ENCODE measurements at regions not wholly inside any gene's neighbourhood (a gene's known extent, or its start where the extent isn't known, plus 50 kb on each side); places are given as distances from the start of the nearest gene placed in this dataset.
"Not testable (repeated sequence)": the region's sequence is repeated elsewhere in the genome, so short reads cannot be mapped to it uniquely, and the experiment has no call there.

GRCh38 chr1:67482733-67483482 lies 52.7 kb upstream of the SERBP1 start:
- Histone ChIP-seq H3K4me3 (no peak overlapping the region), H3K9me3 (no peaks in the 10 kb centered on the region), H3K36me3 (no peaks in the 10 kb centered on the region), H3K27me3 (no peaks in the 10 kb centered on the region)
- no peak for DNase-seq

- no peak for DNase-seq
- no peaks in the 10 kb centered on the region for H3K27me3 ChIP-seq
- no peaks in the 10 kb centered on the region for H3K9me3 ChIP-seq
- H3K36me3 ChIP-seq: no peaks in the 10 kb centered on the region
- no peak overlapping the region for H3K4me3 ChIP-seq
Measured at GRCh38 chr1:67484492-67484891, 54.3 kb upstream of the SERBP1 start.

GRCh38 chr1:67485046-67485811 lies 55.0 kb upstream of the SERBP1 start:
- no peaks in the 10 kb centered on the region for H3K36me3 ChIP-seq
- no peak for DNase-seq
- no peaks in the 10 kb centered on the region for H3K27me3 ChIP-seq
- H3K9me3 ChIP-seq: no peaks in the 10 kb centered on the region
- H3K4me3 ChIP-seq: no peak overlapping the region

- Histone ChIP-seq H3K9me3 (no peaks in the 10 kb centered on the region), H3K36me3 (no peaks in the 10 kb centered on the region), H3K27me3 (no peaks in the 10 kb centered on the region), H3K4me3 (no peak overlapping the region)
- no peak for DNase-seq
Measured at GRCh38 chr1:67489643-67490042, 59.4 kb upstream of the SERBP1 start.

GRCh38 chr1:67491280-67491679 lies 61.1 kb upstream of the SERBP1 start:
- Histone ChIP-seq H3K36me3 (no peaks in the 10 kb centered on the region), H3K4me3 (no peak overlapping the region), H3K9me3 (no peaks in the 10 kb centered on the region), H3K27me3 (no peaks in the 10 kb centered on the region)
- DNase-seq: no peak

GRCh38 chr1:67493148-67493547 lies 62.9 kb upstream of the SERBP1 start:
- no peak for DNase-seq
- no peaks in the 10 kb centered on the region for H3K36me3 ChIP-seq
- no peak overlapping the region for H3K4me3 ChIP-seq
- H3K9me3 ChIP-seq: no peaks in the 10 kb centered on the region
- no peaks in the 10 kb centered on the region for H3K27me3 ChIP-seq

- Histone ChIP-seq H3K4me3 (no peak overlapping the region), H3K9me3 (no peaks in the 10 kb centered on the region), H3K27me3 (no peaks in the 10 kb centered on the region), H3K36me3 (no peaks in the 10 kb centered on the region)
- DNase-seq: no peak
Measured at GRCh38 chr1:67495327-67495726, 65.1 kb upstream of the SERBP1 start.

- Histone ChIP-seq H3K36me3 (no peaks in the 10 kb centered on the region), H3K9me3 (no peaks in the 10 kb centered on the region), H3K27me3 (no peaks in the 10 kb centered on the region), H3K4me3 (no peak overlapping the region)
- DNase-seq: no peak
Measured at GRCh38 chr1:67496329-67496728, 66.1 kb upstream of the SERBP1 start.

- no peaks in the 10 kb centered on the region for H3K36me3 ChIP-seq
- peak; percentile 77 for DNase-seq
- H3K9me3 ChIP-seq: no peaks in the 10 kb centered on the region
- no peaks in the 10 kb centered on the region for H3K27me3 ChIP-seq
- no peak overlapping the region for H3K4me3 ChIP-seq
Measured at GRCh38 chr1:67500413-67500959, 70.3 kb upstream of the SERBP1 start.

GRCh38 chr1:67503974-67504373 lies 73.8 kb upstream of the SERBP1 start:
- no peaks in the 10 kb centered on the region for H3K36me3 ChIP-seq
- H3K9me3 ChIP-seq: no peaks in the 10 kb centered on the region
- H3K4me3 ChIP-seq: no peak overlapping the region
- DNase-seq: no peak
- no peaks in the 10 kb centered on the region for H3K27me3 ChIP-seq

- H3K36me3 ChIP-seq, H3K9me3 ChIP-seq, DNase-seq, H3K4me3 ChIP-seq, H3K27me3 ChIP-seq: not testable (repeated sequence)
Measured at GRCh38 chr1:67513392-67514294, 83.4 kb upstream of the SERBP1 start.

- Histone ChIP-seq H3K9me3 (no peaks in the 10 kb centered on the region; the same call in none of the 2 replicates), H3K27me3 (no peaks in the 10 kb centered on the region), H3K36me3 (no peaks in the 10 kb centered on the region), H3K4me3 (no peak overlapping the region)
- DNase-seq: no peak
Measured at GRCh38 chr1:67514300-67514699, 84.1 kb upstream of the SERBP1 start.

GRCh38 chr1:67514786-67515185 lies 84.6 kb upstream of the SERBP1 start:
- H3K27me3 ChIP-seq: no peaks in the 10 kb centered on the region
- no peak overlapping the region for H3K4me3 ChIP-seq
- DNase-seq: no peak
- no peaks in the 10 kb centered on the region; the same call in none of the 2 replicates for H3K9me3 ChIP-seq
- no peaks in the 10 kb centered on the region for H3K36me3 ChIP-seq

GRCh38 chr1:67515324-67516080 lies 85.3 kb upstream of the SERBP1 start:
- Histone ChIP-seq H3K4me3 (no peak overlapping the region), H3K27me3 (no peaks in the 10 kb centered on the region), H3K9me3 (no peaks in the 10 kb centered on the region; the same call in none of the 2 replicates), H3K36me3 (no peaks in the 10 kb centered on the region)
- no peak for DNase-seq

- H3K9me3 ChIP-seq: no peaks in the 10 kb centered on the region; the same call in none of the 2 replicates
- no peaks in the 10 kb centered on the region for H3K36me3 ChIP-seq
- H3K27me3 ChIP-seq: no peaks in the 10 kb centered on the region
- no peak overlapping the region for H3K4me3 ChIP-seq
- DNase-seq: no peak
Measured at GRCh38 chr1:67517046-67517445, 86.8 kb upstream of the SERBP1 start.

GRCh38 chr1:67522001-67522441 lies 91.8 kb upstream of the SERBP1 start:
- DNase-seq: no peak
- Histone ChIP-seq H3K27me3 (no peaks in the 10 kb centered on the region), H3K9me3 (no peaks in the 10 kb centered on the region; the same call in none of the 2 replicates), H3K36me3 (no peaks in the 10 kb centered on the region), H3K4me3 (no peak overlapping the region)
